Choroid plexus epithelial cell (primary cell): ENCODE measurements at regions not wholly inside any gene's neighbourhood (a gene's known extent, or its start where the extent isn't known, plus 50 kb on each side); places are given as distances from the start of the nearest gene placed in this dataset.

Source experiments
- DNase-seq: peaks from one replicate; pipeline ENCODE4 v3.0.0-alpha.2; 2010; ENCODE audit warnings: low read depth
- H3K4me3 ChIP-seq: 2 replicates; pipeline ENCODE4 v1.5.1; 2011; ENCODE audit warnings: low read depth, mild to moderate bottlenecking, control low read depth, low read length, moderate library complexity
- CTCF ChIP-seq: conservative IDR thresholded peaks from 2 replicates; pipeline ENCODE4 v1.5.1; 2011; ENCODE audit warnings: low read depth, mild to moderate bottlenecking, control low read depth, inconsistent platforms, low read length, moderate library complexity

- no peak overlapping the region for H3K4me3 ChIP-seq
- no peak for DNase-seq
- TF ChIP-seq CTCF, result no peak
Measured at GRCh38 chr7:52647046-52647445, 388.4 kb upstream of the POM121L12 start.

GRCh38 chr7:52639981-52640380 is 395.5 kb upstream of the POM121L12 start:
- peak; percentile 4 for DNase-seq
- no peak overlapping the region for H3K4me3 ChIP-seq
- TF ChIP-seq CTCF, result no peak

GRCh38 chr7:52639126-52639525 is 396.3 kb upstream of the POM121L12 start:
- no peak for DNase-seq
- TF ChIP-seq CTCF, result no peak

GRCh38 chr7:52635021-52635420 is 400.4 kb upstream of the POM121L12 start:
- no peak for DNase-seq
- H3K4me3 ChIP-seq, result no peak overlapping the region
- no peak for TF ChIP-seq CTCF

More at GRCh38 chr7:52639126-52639525, 396.3 kb upstream of the POM121L12 start:
- no peak overlapping the region for H3K4me3 ChIP-seq

- no peak for DNase-seq
- TF ChIP-seq CTCF, result no peak
- H3K4me3 ChIP-seq, result no peak overlapping the region
Measured at GRCh38 chr7:52620849-52621248, 414.6 kb upstream of the POM121L12 start.

GRCh38 chr7:52616552-52616951 is 418.9 kb upstream of the POM121L12 start:
- no peak for DNase-seq
- TF ChIP-seq CTCF, result no peak

GRCh38 chr7:52615021-52615695 is 420.3 kb upstream of the POM121L12 start:
- no peak for TF ChIP-seq CTCF
- H3K4me3 ChIP-seq, result no peak overlapping the region
- DNase-seq, result no peak

More at GRCh38 chr7:52616552-52616951, 418.9 kb upstream of the POM121L12 start:
- H3K4me3 ChIP-seq, result no peak overlapping the region
